ENCODE measurements at regions not wholly inside any gene's neighbourhood (a gene's known extent, or its start where the extent isn't known, plus 50 kb on each side); places are given as distances from the start of the nearest gene placed in this dataset.

- TF ChIP-seq, protein P1, sequence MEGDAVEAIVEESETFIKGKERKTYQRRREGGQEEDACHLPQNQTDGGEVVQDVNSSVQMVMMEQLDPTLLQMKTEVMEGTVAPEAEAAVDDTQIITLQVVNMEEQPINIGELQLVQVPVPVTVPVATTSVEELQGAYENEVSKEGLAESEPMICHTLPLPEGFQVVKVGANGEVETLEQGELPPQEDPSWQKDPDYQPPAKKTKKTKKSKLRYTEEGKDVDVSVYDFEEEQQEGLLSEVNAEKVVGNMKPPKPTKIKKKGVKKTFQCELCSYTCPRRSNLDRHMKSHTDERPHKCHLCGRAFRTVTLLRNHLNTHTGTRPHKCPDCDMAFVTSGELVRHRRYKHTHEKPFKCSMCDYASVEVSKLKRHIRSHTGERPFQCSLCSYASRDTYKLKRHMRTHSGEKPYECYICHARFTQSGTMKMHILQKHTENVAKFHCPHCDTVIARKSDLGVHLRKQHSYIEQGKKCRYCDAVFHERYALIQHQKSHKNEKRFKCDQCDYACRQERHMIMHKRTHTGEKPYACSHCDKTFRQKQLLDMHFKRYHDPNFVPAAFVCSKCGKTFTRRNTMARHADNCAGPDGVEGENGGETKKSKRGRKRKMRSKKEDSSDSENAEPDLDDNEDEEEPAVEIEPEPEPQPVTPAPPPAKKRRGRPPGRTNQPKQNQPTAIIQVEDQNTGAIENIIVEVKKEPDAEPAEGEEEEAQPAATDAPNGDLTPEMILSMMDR (IDR thresholded peaks at IDR 0.05): no peak
- TF ChIP-seq POLR2A (IDR thresholded peaks at IDR 0.05): no peak
These were observed 177.1 kb downstream of the SPANXN3 start for GRCh38 chrX:143340190-143340589.

Measured in tibial nerve (tissue), 3 donors.